ENCODE measurements at regions not wholly inside any gene's neighbourhood (a gene's known extent, or its start where the extent isn't known, plus 50 kb on each side); places are given as distances from the start of the nearest gene placed in this dataset.

DNA sequence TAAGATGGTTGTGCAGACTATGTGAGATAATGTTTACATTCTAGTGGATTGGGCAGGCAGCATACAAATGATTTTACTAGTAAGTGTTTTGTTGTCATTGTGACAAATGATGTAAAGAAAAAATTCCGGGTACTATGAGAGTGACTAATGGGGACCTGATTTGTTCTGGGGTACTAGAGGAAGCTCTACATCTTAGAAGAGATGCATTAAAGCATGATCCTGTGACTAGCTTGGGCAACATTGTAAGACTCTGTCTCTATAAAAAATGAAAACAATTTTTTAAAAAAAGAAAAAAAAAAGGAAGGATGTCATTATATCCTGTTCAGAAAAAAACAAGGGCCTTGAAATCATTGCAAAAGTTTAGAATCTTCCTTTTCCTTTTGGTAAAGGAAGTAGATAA, 58.1 kb upstream of the MYRIP start:
- no CpG with 5 or more reads among the region's 1 CpG for WGBS (ENCODE audit: extremely low coverage, insufficient coverage, low lambda C conversion rate)
- no peak overlapping the region for H3K9ac ChIP-seq (ENCODE audit: low read length)

DNA sequence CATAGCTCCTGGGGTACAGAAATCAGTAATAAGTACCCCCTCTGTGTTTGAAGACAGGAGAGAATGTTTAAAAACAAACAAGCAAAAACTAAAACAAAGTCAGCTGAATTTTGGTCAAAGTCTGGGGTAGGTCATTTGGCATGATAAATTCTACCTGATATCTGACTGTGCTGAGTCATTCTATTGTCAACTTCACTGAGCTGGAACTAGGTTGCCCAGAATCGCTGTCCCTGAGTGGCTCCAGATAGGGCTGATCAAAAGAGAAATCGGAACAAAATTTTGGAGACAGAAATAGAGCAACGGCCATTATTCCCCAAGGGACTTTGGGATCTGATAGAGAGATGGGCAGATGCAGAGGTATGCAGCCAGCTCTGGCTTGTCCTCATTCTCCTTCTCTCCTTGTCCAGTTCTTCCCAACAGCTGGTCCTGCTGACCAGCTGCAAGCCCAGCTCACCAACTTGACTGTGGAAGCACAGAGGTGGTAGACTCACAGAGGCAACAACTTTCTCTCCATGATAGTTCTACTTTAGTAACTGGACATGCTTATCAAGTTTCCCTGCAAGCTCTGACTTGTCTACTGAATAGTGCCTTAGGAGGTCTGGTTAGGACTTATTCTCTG, 57.3 kb upstream of the MYRIP start:
- peak; percentile 26 for DNase-seq
- Histone ChIP-seq H3K36me3 (ENCODE audit: control insufficient read depth, insufficient read depth, low read length) (no peaks in the 10 kb centered on the region), H2AK5ac (ENCODE audit: low read length) (no peak overlapping the region), H3K79me1 (ENCODE audit: low read length) (no peaks in the 10 kb centered on the region), H3K23ac (ENCODE audit: low read length) (no peak overlapping the region), H3K18ac (ENCODE audit: low read length) (peak overlapping the region; percentile 46), H3K4me3 (ENCODE audit: low read length) (no peak overlapping the region), H3K4ac (ENCODE audit: low read depth, low read length) (peak overlapping the region; percentile 55), H3K79me2 (ENCODE audit: control insufficient read depth, insufficient read depth, low read length) (no peaks in the 10 kb centered on the region), H2BK5ac (ENCODE audit: low read length) (peak overlapping the region; percentile 87), H3K4me1 (ENCODE audit: control insufficient read depth, low read depth, low read length) (peaks cover 13% of the 10 kb centered on the region), H2BK120ac (ENCODE audit: low read depth, low read length) (peak overlapping the region; percentile 34), H2BK15ac (replicated peaks; ENCODE audit: low read depth) (peak overlapping the region; percentile 79), H3K4me2 (ENCODE audit: low read length) (no peak overlapping the region), H4K5ac (ENCODE audit: low read length) (peak overlapping the region; percentile 42), H3K27ac (ENCODE audit: low read depth, low read length) (peak overlapping the region; percentile 69), H3K27me3 (ENCODE audit: insufficient read depth, low read length, poor library complexity) (no peaks in the 10 kb centered on the region), H3K9ac (ENCODE audit: low read length) (no peak overlapping the region), H4K8ac (ENCODE audit: low read depth, low read length) (no peak overlapping the region), H3K56ac (ENCODE audit: low read length) (peak overlapping the region; percentile 56)
- no CpG with 5 or more reads among the region's 3 CpGs for WGBS (ENCODE audit: extremely low coverage, insufficient coverage, low lambda C conversion rate)

More for the DNA sequence above, 58.1 kb upstream of the MYRIP start:
- H2AK5ac ChIP-seq (ENCODE audit: low read length), result no peak overlapping the region
- H3K27me3 ChIP-seq (ENCODE audit: insufficient read depth, low read length, poor library complexity), result no peaks in the 10 kb centered on the region
- H2BK5ac ChIP-seq (ENCODE audit: low read length), result no peak overlapping the region
- no peak overlapping the region for H4K8ac ChIP-seq (ENCODE audit: low read depth, low read length)
- no peak overlapping the region for H2BK15ac ChIP-seq (replicated peaks; ENCODE audit: low read depth)
- no peak overlapping the region for H2BK120ac ChIP-seq (ENCODE audit: low read depth, low read length)
- no peak overlapping the region for H3K18ac ChIP-seq (ENCODE audit: low read length)
- no peak overlapping the region for H3K27ac ChIP-seq (ENCODE audit: low read depth, low read length)
- no peak overlapping the region for H3K4me2 ChIP-seq (ENCODE audit: low read length)
- H3K79me2 ChIP-seq (ENCODE audit: control insufficient read depth, insufficient read depth, low read length), result no peaks in the 10 kb centered on the region
- peaks cover 13% of the 10 kb centered on the region for H3K4me1 ChIP-seq (ENCODE audit: control insufficient read depth, low read depth, low read length)
- H3K36me3 ChIP-seq (ENCODE audit: control insufficient read depth, insufficient read depth, low read length), result no peaks in the 10 kb centered on the region
- no peak overlapping the region for H4K5ac ChIP-seq (ENCODE audit: low read length)
- H3K56ac ChIP-seq (ENCODE audit: low read length), result no peak overlapping the region
- no peak overlapping the region for H3K4me3 ChIP-seq (ENCODE audit: low read length)
- H3K23ac ChIP-seq (ENCODE audit: low read length), result no peak overlapping the region
- H3K4ac ChIP-seq (ENCODE audit: low read depth, low read length), result no peak overlapping the region
- DNase-seq, result no peak
- no peaks in the 10 kb centered on the region for H3K79me1 ChIP-seq (ENCODE audit: low read length)

DNA sequence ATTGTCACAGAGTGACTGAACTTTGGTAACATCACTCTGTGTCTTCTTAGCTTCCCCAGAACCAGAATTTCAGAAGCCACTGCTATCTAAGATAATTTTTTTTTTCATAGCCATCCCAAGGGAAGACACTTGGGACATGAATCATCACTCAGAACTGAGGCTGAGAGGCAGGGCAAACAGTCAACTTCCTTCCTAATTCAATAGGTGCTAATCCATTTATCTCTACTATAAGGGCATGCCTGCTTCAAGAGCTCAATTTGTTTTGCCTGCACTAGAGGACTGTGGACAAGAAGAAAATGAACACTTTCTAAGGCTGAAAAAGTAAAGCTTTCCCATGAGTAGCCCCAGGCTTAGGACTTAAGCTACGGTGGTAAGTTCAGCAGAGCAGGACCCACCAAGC, 56.7 kb upstream of the MYRIP start:
- peak; percentile 78 for DNase-seq
- Histone ChIP-seq H3K56ac (ENCODE audit: low read length) (peak overlapping the region; percentile 71), H3K23ac (ENCODE audit: low read length) (no peak overlapping the region), H3K27me3 (ENCODE audit: insufficient read depth, low read length, poor library complexity) (no peaks in the 10 kb centered on the region), H2BK15ac (replicated peaks; ENCODE audit: low read depth) (no peak overlapping the region), H3K36me3 (ENCODE audit: control insufficient read depth, insufficient read depth, low read length) (no peaks in the 10 kb centered on the region), H3K4me2 (ENCODE audit: low read length) (no peak overlapping the region), H3K18ac (ENCODE audit: low read length) (peak overlapping the region; percentile 95), H3K4ac (ENCODE audit: low read depth, low read length) (no peak overlapping the region), H4K5ac (ENCODE audit: low read length) (no peak overlapping the region), H2BK5ac (ENCODE audit: low read length) (peak overlapping the region; percentile 44), H3K79me1 (ENCODE audit: low read length) (no peaks in the 10 kb centered on the region), H3K27ac (ENCODE audit: low read depth, low read length) (peak overlapping the region; percentile 86), H2AK5ac (ENCODE audit: low read length) (no peak overlapping the region), H2BK120ac (ENCODE audit: low read depth, low read length) (peak overlapping the region; percentile 51), H3K4me1 (ENCODE audit: control insufficient read depth, low read depth, low read length) (peaks cover 13% of the 10 kb centered on the region), H3K9ac (ENCODE audit: low read length) (no peak overlapping the region), H4K8ac (ENCODE audit: low read depth, low read length) (no peak overlapping the region), H3K4me3 (ENCODE audit: low read length) (no peak overlapping the region), H3K79me2 (ENCODE audit: control insufficient read depth, insufficient read depth, low read length) (no peaks in the 10 kb centered on the region)
- WGBS (ENCODE audit: extremely low coverage, insufficient coverage, low lambda C conversion rate), result no CpG with 5 or more reads among the region's 1 CpG

DNA sequence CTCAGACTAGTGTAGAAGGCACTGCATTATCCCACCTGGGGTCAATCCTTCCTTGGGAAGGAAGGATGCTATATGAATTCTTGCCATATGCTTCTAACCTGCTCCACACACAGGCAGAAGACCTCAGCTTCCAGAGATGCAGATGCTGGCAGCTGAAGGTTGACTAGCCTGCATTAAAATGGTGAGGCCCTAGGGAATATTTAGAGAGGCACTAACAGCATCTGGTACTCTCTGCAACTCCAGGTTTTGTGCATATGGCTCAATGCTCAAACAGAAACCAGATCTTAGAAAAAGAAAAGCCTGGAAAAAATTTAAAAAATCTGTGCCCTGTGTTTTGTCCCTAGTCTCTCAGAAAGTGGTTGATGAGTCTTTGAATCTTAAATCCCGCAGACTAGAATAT, 56.0 kb upstream of the MYRIP start:
- no peak overlapping the region for H3K4ac ChIP-seq (ENCODE audit: low read depth, low read length)
- H4K5ac ChIP-seq (ENCODE audit: low read length), result no peak overlapping the region
- no peaks in the 10 kb centered on the region for H3K36me3 ChIP-seq (ENCODE audit: control insufficient read depth, insufficient read depth, low read length)
- H4K8ac ChIP-seq (ENCODE audit: low read depth, low read length), result no peak overlapping the region
- WGBS (ENCODE audit: extremely low coverage, insufficient coverage, low lambda C conversion rate), result no CpG with 5 or more reads among the region's 1 CpG
- H2BK120ac ChIP-seq (ENCODE audit: low read depth, low read length), result peak overlapping the region; percentile 51
- H3K27me3 ChIP-seq (ENCODE audit: insufficient read depth, low read length, poor library complexity), result no peaks in the 10 kb centered on the region
- no peak overlapping the region for H3K4me2 ChIP-seq (ENCODE audit: low read length)
- peak overlapping the region; percentile 95 for H3K18ac ChIP-seq (ENCODE audit: low read length)
- no peak overlapping the region for H3K23ac ChIP-seq (ENCODE audit: low read length)
- H3K4me3 ChIP-seq (ENCODE audit: low read length), result no peak overlapping the region
- peak overlapping the region; percentile 86 for H3K27ac ChIP-seq (ENCODE audit: low read depth, low read length)
- no peak for DNase-seq
- H2BK15ac ChIP-seq (replicated peaks; ENCODE audit: low read depth), result no peak overlapping the region
- H3K9ac ChIP-seq (ENCODE audit: low read length), result no peak overlapping the region
- H3K56ac ChIP-seq (ENCODE audit: low read length), result peak overlapping the region; percentile 71
- no peaks in the 10 kb centered on the region for H3K79me2 ChIP-seq (ENCODE audit: control insufficient read depth, insufficient read depth, low read length)
- H2AK5ac ChIP-seq (ENCODE audit: low read length), result no peak overlapping the region
- H2BK5ac ChIP-seq (ENCODE audit: low read length), result peak overlapping the region; percentile 44
- no peaks in the 10 kb centered on the region for H3K79me1 ChIP-seq (ENCODE audit: low read length)
- peaks cover 13% of the 10 kb centered on the region for H3K4me1 ChIP-seq (ENCODE audit: control insufficient read depth, low read depth, low read length)

DNA sequence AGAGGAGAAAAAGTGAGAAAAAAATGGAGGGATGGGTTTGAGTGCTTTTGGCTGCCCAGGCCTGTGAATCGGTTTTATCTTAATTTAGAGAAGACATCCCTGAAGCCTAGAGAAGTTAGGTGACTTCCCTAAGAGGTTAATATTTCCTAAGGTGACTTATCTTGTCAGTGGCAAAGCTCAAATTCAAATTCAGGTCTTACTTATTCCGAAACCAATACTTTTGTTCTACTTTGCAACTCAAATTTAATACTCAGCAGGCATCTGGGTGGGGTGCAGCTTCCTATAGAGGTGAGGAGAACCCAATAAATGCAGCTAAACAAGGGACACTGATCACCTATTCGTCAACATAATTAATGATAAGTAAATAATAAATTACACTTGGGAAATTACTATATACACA, 54.9 kb upstream of the MYRIP start:
- H3K4me1 ChIP-seq (ENCODE audit: control insufficient read depth, low read depth, low read length), result peaks cover 13% of the 10 kb centered on the region
- no peaks in the 10 kb centered on the region for H3K79me1 ChIP-seq (ENCODE audit: low read length)
- H3K4ac ChIP-seq (ENCODE audit: low read depth, low read length), result no peak overlapping the region
- H3K18ac ChIP-seq (ENCODE audit: low read length), result peak overlapping the region; percentile 84
- H3K27ac ChIP-seq (ENCODE audit: low read depth, low read length), result no peak overlapping the region
- H4K5ac ChIP-seq (ENCODE audit: low read length), result no peak overlapping the region
- no peak overlapping the region for H3K4me2 ChIP-seq (ENCODE audit: low read length)
- H2AK5ac ChIP-seq (ENCODE audit: low read length), result no peak overlapping the region
- H3K9ac ChIP-seq (ENCODE audit: low read length), result no peak overlapping the region
- no peak overlapping the region for H2BK15ac ChIP-seq (replicated peaks; ENCODE audit: low read depth)
- H3K23ac ChIP-seq (ENCODE audit: low read length), result no peak overlapping the region
- no peaks in the 10 kb centered on the region for H3K27me3 ChIP-seq (ENCODE audit: insufficient read depth, low read length, poor library complexity)
- no peaks in the 10 kb centered on the region for H3K36me3 ChIP-seq (ENCODE audit: control insufficient read depth, insufficient read depth, low read length)
- WGBS (ENCODE audit: extremely low coverage, insufficient coverage, low lambda C conversion rate), result no CpG with 5 or more reads among the region's 3 CpGs
- DNase-seq, result no peak
- no peak overlapping the region for H3K4me3 ChIP-seq (ENCODE audit: low read length)
- H3K56ac ChIP-seq (ENCODE audit: low read length), result no peak overlapping the region
- no peak overlapping the region for H2BK120ac ChIP-seq (ENCODE audit: low read depth, low read length)
- no peak overlapping the region for H2BK5ac ChIP-seq (ENCODE audit: low read length)
- H3K79me2 ChIP-seq (ENCODE audit: control insufficient read depth, insufficient read depth, low read length), result no peaks in the 10 kb centered on the region
- H4K8ac ChIP-seq (ENCODE audit: low read depth, low read length), result no peak overlapping the region

DNA sequence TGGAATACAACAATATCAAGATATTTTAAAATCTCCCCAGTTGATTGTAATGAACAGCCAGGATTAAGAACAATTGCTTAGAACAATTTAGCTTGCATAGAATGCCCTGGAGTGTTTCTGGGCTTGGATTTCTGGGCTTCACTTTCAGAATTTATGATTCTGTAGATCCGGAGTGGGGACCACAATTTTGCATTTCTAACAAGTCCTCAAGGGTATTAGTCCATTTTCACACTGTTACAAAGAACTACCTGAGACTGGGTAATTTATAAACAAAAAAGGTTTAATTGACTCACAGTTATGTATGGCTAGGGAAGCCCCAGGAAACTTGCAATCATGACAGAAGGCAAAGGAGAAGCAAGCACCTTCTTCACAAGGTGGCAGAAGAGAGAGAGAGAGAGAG, 54.3 kb upstream of the MYRIP start:
- WGBS (ENCODE audit: extremely low coverage, insufficient coverage, low lambda C conversion rate), result no CpG with 5 or more reads among the region's 1 CpG
- H2BK15ac ChIP-seq (replicated peaks; ENCODE audit: low read depth), result no peak overlapping the region
- H3K27ac ChIP-seq (ENCODE audit: low read depth, low read length), result no peak overlapping the region
- no peak overlapping the region for H3K4me3 ChIP-seq (ENCODE audit: low read length)
- no peak overlapping the region for H3K9ac ChIP-seq (ENCODE audit: low read length)
- peaks cover 13% of the 10 kb centered on the region for H3K4me1 ChIP-seq (ENCODE audit: control insufficient read depth, low read depth, low read length)
- no peak overlapping the region for H3K18ac ChIP-seq (ENCODE audit: low read length)
- no peak overlapping the region for H3K4ac ChIP-seq (ENCODE audit: low read depth, low read length)
- no peaks in the 10 kb centered on the region for H3K27me3 ChIP-seq (ENCODE audit: insufficient read depth, low read length, poor library complexity)
- H3K56ac ChIP-seq (ENCODE audit: low read length), result no peak overlapping the region
- no peak overlapping the region for H2AK5ac ChIP-seq (ENCODE audit: low read length)
- DNase-seq, result no peak
- H2BK5ac ChIP-seq (ENCODE audit: low read length), result no peak overlapping the region
- H3K4me2 ChIP-seq (ENCODE audit: low read length), result no peak overlapping the region
- no peak overlapping the region for H4K5ac ChIP-seq (ENCODE audit: low read length)
- H3K23ac ChIP-seq (ENCODE audit: low read length), result no peak overlapping the region
- H4K8ac ChIP-seq (ENCODE audit: low read depth, low read length), result no peak overlapping the region
- H3K79me1 ChIP-seq (ENCODE audit: low read length), result no peaks in the 10 kb centered on the region
- H3K79me2 ChIP-seq (ENCODE audit: control insufficient read depth, insufficient read depth, low read length), result no peaks in the 10 kb centered on the region
- H3K36me3 ChIP-seq (ENCODE audit: control insufficient read depth, insufficient read depth, low read length), result no peaks in the 10 kb centered on the region
- no peak overlapping the region for H2BK120ac ChIP-seq (ENCODE audit: low read depth, low read length)
